Posterior cingulate gyrus (tissue), 11 donors: ENCODE measurements at regions not wholly inside any gene's neighbourhood (a gene's known extent, or its start where the extent isn't known, plus 50 kb on each side); places are given as distances from the start of the nearest gene placed in this dataset.

Source experiments
- DNase-seq, 10 donors: peaks; one replicate each; pipeline versions ENCODE4 v3.0.0 to v3.0.0-alpha.2; 2020 to 2021; ENCODE audit warnings: mixed read lengths in 3 of 10
- intact Hi-C: fragments of 100-400 bp; cut with DNase I; formaldehyde crosslinking; loops from one replicate; pipeline ENCODE4 v1.15.1; 2023

DNA sequence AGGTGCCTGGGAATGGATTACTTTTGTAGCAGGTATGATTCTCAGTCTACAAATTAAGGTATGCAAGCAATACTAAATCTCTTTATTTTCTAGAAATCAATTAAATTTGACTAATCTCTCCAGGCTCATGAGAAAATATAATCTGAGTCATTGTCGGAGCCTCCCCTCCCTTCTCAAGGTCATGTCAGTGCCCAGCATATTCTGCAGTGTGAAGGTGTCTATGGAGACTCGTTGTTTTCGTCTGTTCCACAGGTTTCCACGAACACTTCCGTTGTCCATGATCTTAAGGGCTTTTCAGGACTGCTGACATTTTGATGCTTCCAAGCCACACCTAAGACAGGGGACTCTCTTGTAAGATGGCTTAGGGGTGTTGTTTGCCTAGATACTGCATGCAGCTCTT, 56.6 kb upstream of the SCOC start:
- intact Hi-C loops, result no loop called here
- DNase-seq, result no peak

DNA sequence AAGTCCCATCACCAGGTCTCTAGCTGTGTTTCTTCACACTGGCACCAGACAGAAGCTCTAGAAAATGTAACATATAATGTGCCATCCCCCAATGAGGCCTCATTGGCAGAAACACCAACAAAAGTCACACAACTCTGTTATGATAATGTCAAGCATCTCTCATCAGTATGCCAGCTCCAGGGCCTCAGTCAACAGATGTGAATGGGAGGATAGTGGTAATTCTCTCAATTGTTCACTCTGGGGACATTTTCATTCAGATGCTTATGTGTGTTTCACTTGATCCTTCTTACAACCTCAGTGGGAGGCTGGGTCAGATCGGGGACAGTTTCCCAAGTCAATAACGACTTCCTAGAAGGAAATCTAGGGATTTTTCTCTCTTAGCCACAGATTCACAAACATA, 57.5 kb upstream of the SCOC start:
- no peak for DNase-seq
- intact Hi-C loops, result no loop called here

DNA sequence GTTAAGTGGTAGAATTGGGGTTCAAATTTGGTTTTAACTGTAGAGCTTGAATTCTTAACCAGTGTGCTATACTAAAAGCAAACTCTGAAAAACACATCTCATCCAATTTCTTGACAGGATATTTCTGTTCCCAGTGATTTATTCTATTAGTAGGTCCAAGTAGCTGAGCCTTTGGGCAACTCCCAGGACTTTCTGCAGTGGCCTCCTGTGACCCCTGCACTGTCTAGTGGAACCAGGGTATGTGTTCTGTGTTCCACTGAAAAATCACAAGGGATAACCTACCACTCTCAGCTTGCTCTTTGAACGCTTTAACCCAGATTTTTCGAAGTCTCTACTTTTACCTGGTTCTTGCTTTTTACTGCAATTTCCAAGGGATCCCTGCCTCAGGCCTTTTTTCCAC, 58.0 kb upstream of the SCOC start:
- intact Hi-C loops, result no loop called here
- no peak for DNase-seq

GRCh38 chr4:140315019-140315418, 58.4 kb upstream of the SCOC start:
- DNase-seq, result no peak
- intact Hi-C loops, result no loop called here

GRCh38 chr4:140312100-140312499, 61.3 kb upstream of the SCOC start:
- no peak for DNase-seq
- intact Hi-C loops, result no loop called here

DNA sequence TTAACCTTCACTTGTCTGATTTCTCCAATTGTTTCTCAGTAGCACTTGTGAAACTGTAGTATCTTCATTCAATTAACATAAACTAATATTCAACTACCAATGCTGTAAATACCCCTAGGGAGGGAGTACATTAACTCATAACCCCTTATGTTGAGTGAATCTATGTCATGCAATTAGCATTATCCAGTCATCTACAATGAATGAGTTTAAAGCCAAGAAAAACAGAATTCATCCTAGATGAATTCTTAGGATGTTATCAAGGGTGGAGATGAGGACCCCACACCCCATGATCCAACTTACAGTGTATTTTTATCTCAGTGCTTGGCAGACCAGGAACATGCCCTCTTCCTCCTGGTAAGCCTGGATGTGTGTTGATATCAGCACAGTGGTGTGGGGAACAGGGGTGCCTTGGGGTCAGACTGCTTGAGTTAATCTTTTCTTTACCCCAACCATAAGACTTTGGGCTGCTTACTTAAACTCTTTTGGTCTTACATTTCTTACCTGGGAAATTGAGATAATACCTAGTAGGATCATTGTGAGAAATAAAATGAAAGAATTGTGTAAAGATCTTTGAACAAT, 62.1 kb upstream of the SCOC start:
- intact Hi-C loops, result no loop called here
- DNase-seq, result no peak

GRCh38 chr4:140309124-140309870, 64.1 kb upstream of the SCOC start:
- intact Hi-C loops, result no loop called here
- DNase-seq, result no peak

- DNase-seq, result peak in 9 of 10 donors; percentile 21 to 95 (median 71)
- intact Hi-C loops, result no loop called here
Observed at GRCh38 chr4:140308366-140309123, 64.9 kb upstream of the SCOC start.

DNA sequence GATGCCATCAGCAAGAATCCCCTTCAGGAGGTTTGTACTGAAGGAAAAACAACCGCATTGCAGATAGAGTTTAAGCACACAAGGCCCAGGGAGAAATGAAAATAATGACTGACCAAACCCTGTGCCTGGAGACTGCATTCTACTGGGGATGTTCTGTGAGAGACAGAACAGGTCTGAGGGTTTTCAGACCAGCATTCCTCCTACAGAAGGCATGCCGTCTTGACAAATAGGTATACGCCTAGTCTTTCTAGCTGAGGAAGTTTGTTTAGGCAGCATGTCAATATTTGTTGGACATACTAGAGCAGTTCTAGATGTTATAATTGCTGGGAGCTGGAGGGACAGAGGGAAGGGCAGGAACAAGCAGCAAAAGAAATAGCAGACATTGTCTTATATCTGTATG, 68.4 kb upstream of the SCOC start:
- intact Hi-C loops, result no loop called here
- no peak for DNase-seq

DNA sequence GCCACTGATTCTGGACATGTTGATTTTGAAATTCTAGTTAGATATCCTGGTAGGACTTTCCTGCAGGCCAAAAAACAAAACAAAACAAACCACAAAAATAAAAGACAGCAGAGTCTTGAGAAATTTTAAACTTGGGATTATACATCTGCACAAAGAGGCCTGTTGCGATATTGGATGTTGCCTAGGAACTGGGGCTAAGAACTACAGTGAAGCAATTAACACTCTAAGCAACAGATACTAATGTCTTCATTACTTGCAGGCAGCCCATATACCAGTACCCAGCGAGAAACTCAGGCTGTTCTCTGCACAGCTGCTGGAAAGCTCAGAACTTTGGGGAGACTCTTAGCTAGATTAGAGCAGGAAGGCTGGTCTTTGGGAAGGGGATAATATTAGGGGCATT, 69.1 kb upstream of the SCOC start:
- DNase-seq, result no peak
- intact Hi-C loops, result no loop called here

- DNase-seq, result no peak
- intact Hi-C loops, result no loop called here
Observed at GRCh38 chr4:140302151-140302859, 71.1 kb upstream of the SCOC start.

- peak in 1 of 10 donors; percentile 18 for DNase-seq
- intact Hi-C loops, result no loop called here
Observed at GRCh38 chr4:140300271-140300970, 73.0 kb upstream of the SCOC start.

- DNase-seq, result no peak
- intact Hi-C loops, result no loop called here
Observed at GRCh38 chr4:140298001-140298400, 75.4 kb upstream of the SCOC start.

DNA sequence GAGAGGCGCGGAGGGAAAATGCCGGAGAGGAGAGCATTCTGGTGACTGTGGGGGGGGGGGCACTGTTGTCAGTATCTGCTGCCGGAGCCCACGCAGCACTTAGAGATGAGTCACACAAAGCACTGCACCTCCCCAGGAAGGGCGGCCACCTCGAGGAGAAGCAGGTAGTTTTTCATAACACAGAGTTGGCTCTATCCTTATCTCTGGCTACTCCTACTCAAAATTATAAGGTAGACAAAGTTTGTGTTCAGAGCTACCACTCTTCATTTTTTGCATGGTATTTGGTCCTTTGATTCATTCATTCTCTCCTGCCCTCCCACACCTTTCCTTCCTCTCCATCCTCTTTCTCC, 76.2 kb upstream of the SCOC start:
- peak in 4 of 10 donors; percentile 20 to 88 (median 53) for DNase-seq
- intact Hi-C loops, result no loop called here

- intact Hi-C loops, result no loop called here
- DNase-seq, result peak in 2 of 10 donors; percentile 16 to 21
Observed at GRCh38 chr4:140296335-140297220, 76.9 kb upstream of the SCOC start.

DNA sequence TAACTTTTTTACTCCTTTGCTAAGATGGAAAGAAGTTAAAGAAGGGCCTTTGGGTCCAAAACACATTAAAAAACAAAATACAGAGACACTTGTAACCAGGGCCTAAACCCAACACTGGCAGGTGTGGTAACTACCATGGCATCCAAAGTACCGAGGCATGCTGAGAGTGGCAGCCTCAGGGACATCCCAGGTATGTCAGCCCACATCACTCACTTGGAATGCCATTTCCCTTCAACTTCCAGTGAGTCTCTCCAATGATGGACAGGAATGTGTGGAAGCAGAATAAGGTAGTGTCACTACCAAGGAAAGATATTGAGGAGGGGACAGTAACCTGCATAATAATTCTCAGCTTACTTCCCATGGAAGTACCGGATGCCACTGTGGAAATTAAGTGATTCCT, 79.5 kb upstream of the SCOC start:
- intact Hi-C loops, result no loop called here
- DNase-seq, result no peak

GRCh38 chr4:140291259-140291658, 82.2 kb upstream of the SCOC start:
- no peak for DNase-seq
- intact Hi-C loops, result no loop called here

GRCh38 chr4:140289486-140289885, 84.0 kb upstream of the SCOC start:
- DNase-seq, result no peak
- intact Hi-C loops, result no loop called here

- intact Hi-C loops, result no loop called here
- peak in 9 of 10 donors; percentile 37 to 95 (median 63) for DNase-seq
Observed at GRCh38 chr4:140286456-140286855, 87.0 kb upstream of the SCOC start.

- intact Hi-C loops, result no loop called here
- DNase-seq, result no peak
Observed at GRCh38 chr4:140284456-140284855, 89.0 kb upstream of the SCOC start.
